HG02852 (cell line): ENCODE measurements at regions not wholly inside any gene's neighbourhood (a gene's known extent, or its start where the extent isn't known, plus 50 kb on each side); places are given as distances from the start of the nearest gene placed in this dataset.
"Not testable (repeated sequence)": the region's sequence is repeated elsewhere in the genome, so short reads cannot be mapped to it uniquely, and the experiment has no call there.

Source experiments
- ATAC-seq: cut with Tn5 transposase; IDR thresholded peaks from one replicate; pipeline ENCODE4 v1.9.1; 2021; ENCODE audit warnings: mild to moderate bottlenecking, moderate library complexity; ENCODE audit not compliant: unreplicated experiment

DNA sequence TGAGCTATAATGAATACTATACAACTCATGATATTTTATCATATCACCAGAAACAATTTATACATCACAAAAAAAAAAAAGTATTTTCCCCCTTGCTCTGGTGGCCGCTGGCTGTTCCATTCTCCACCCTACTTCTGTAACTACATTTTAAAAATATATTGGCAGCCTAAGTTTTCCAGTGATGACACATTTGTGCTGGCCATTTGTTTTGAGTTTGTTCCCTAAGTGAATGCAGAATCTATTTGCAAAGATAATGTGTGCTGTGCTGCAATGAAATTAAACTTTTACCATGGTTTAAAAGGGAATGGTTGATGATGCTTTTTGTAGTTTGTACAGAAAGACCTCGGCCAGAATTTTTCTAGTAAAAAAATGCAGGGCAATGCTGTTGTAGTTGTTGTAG lies 1092.8 kb downstream of the TMTC2 start:
- ATAC-seq = no peak

DNA sequence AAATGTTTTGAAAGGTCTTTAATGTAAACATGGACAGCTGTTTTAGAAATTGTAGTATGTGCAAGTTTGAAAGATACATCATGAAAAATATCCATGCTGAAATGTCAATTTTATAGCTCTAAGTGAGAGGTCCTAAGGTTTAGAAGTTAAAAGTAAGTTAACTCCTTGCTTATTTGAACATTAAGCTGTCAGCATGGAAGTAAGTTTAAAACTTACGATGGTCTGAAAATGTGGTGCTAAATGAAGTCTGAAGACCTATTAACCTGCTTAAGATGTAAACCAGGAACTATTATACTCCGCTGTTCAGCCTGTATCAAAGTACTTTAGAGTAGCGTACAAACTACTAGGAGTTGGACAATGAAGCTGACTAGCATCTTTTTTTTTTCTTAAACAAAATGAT lies 1082.4 kb downstream of the TMTC2 start:
- no peak for ATAC-seq

DNA sequence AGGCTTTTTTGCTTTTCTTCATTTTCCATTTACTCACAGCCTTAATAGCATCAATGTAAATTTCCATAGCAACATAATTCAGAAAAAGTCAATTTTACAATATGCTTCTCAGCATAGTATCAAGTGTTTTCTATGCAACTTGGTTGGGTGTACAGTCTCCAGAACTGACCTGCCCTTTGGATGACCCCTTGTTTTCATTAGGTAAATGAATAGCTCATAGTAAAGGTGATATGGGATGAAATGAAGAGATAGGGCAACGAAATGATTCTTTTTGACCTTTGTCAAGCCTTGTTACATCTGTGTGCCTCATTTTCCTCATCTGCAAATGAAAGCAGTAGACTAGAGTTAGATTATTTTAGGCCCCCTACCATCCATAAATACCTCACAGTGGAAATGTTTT lies 1081.0 kb downstream of the TMTC2 start:
- no peak for ATAC-seq

DNA sequence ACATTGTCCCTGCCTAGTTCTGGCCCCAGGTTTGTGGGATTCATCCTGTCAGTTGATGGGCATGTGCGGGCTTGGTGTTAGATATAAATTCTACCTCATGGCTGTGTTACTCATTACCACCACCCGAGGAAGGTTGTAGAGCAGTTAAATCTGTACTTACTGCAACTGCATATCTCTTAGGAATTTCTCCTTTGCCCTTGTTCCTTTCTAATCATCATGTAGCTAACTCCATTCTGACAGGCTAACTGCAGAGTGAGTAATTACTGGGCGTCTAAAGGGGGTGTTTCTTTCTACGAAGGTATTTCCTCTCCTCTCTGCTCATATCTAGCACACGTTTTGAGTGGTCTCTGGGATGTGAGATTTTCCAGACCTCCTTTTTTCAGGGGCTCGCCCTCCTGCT lies 1076.7 kb downstream of the TMTC2 start:
- no peak for ATAC-seq

DNA sequence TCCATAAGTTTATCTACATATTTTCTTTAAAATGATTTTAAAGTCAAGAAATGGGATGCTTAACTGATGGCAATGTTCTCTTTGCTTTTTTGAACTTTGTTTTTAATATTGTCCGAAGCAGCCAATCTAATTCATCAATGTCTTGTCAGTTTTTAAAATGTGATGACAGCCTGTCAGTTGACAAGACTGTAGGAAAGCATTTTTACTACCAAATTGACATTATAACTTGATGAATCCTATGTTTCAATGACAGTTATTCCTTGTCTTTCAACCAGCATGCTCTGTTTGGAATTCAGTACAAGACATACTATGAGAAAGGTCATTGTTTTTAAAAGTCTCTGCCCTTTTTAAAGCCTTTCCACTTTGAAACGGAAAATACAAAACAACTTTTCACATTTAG lies 1073.2 kb downstream of the TMTC2 start:
- no peak for ATAC-seq

DNA sequence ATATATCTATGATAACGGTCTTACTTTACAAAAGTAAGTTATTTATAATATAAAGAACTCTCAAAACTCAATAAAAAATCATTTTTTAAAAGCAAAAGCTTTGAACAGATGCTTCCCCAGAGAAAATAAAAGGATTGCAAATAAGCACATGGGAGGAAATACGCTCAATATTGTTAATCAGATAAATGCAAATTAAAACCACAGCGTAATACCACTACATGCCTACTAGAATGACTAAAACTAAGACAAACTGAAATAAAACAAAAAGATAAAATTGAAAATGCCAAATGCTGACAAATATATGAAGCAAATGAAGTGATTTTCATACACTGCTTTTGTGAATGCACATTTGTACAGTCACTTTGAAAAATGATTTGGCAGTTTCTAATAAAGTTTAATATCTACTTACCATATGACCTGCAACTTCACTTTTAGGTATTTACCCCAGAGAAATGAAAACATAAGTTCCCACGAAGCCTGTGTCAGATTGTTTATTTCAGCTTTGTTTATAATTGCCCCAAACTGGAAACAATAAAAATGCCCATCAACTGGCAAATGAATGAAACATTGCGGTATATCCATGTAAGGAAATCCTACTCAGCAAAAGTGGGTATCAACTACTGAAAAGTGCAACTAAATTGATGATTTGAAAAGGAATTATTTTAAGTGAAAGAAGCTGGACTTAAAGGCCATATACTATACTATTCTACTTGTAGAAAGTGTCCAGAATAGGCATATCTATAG lies 1072.4 kb downstream of the TMTC2 start:
- no peak for ATAC-seq

DNA sequence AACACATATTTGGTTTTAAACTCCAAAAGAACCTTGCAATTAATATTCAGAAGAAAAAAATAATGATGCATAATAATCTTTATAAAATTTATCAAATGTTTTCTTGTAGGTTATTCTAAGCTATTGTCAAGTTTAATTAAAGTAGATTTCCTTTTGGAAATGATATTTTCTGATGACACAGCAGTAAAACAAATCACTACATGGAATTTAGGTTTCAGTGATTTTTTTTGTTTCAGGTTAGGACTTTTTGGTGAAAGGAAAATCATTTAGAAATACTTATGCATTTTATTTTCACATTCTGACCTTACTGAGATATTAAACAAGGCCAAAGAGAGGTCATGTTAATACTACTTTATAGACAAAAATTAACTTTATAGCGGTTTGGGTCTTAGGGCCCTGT lies 1067.2 kb downstream of the TMTC2 start:
- no peak for ATAC-seq

DNA sequence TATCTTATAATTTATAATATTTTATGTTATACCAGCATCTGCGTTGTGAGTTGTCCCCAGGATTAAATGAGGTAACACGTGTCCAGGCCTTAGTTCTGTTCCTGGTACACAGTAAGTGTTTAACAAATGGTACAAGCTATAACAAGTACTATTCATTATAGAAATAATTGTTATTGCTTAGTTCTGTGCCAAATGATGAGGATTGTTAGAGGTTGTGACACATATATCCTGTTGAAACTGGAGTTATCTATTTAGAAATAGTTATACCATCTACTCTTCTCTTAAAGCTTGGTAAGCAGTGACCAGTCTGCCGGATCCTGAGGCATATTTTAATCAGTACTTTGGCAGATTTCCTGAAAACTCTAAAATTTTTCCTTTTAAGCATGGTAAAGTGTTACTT lies 1066.5 kb downstream of the TMTC2 start:
- ATAC-seq = no peak

DNA sequence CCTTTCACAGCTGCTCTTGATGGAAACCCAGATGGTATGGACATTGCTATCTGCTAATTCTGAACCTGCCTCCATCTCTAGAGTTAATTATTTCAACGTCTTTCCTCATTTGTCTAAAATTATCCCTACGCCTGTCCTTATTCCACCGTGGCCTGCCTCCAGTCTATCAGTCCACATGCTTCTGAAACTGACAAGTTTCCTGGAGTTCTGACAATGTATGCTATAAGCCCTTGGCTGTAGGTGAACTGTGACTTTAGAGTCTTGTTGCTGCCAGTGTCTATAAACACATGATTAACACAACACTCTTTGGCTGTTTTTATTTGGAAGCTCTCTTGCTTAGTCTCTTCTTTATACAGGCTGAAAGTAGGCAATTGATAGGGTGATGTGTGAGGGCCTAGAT lies 1052.9 kb downstream of the TMTC2 start:
- ATAC-seq = no peak

DNA sequence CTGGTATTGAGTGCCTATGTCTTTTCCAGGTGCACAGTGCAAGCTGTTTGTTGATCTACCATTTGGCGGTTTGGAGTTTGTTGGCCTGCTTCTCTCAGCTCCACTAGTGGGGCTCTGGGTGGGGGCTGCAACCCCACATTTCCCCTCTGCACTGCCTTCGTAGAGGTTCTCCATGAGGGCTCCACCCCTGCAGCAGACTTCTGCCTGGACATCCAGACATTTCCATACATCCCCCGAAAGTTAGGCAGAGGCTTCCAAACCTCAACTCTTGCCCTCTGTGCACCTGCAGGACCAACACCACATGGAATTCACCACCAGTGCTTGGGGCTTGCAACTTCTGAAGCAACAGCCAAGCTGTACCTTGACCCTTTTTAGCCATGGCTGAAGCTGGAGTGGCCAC lies 1024.1 kb downstream of the TMTC2 start:
- ATAC-seq = no peak

DNA sequence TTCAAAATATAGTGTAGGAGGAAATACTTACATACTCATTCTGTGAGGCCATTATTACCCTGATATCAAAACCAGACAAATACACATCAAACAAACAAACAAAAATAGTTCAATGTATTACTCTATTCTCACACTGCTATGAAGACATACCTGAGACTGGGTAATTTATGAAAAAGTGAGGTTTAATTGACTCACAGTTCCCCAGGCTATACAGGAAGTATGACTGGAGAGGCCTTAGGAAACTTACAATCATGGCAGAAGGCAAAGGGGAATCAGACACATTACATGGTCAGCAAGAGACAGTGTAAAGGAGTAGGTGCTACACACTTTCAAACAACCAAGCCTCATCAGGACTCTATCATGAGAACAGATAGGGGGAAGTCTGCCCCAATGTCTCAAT lies 1023.2 kb downstream of the TMTC2 start:
- ATAC-seq = no peak

DNA sequence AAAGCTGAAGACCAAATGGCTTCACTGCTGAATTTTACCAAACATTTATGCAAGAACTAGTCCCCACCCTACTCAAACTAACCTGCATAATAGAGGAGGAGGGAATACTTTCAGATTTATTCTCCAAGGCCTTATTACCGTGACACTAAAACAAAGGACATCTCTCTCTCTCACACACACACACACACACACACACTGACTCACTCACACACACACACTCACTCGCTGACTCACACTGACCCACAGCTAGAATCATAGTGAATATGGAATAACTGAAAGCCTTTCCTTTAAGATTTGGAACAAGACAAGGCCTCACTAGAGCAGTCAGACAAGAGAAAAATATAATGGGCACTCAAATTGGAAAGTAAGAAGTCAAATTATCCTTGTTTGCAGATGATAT lies 1014.1 kb downstream of the TMTC2 start:
- no peak for ATAC-seq

DNA sequence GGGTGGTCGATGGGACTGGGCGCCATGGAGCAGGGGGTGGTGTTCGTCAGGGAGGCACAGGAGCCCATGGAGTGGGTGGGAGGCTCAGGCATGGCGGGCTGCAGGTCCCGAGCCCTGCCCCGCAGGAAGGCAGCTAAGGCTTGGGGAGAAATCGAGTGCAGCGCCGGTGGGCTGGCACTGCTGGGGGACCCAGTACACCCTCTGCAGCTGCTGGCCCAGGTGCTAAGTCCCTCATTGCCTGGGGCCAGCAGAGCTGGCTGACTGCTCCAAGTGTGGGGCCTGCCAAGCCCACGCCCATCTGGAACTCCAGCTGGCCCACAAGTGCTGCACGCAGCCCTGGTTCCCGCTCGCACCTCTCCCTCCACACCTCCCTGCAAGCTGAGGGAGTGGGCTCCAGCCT lies 1009.6 kb downstream of the TMTC2 start:
- not testable (repeated sequence) for ATAC-seq

DNA sequence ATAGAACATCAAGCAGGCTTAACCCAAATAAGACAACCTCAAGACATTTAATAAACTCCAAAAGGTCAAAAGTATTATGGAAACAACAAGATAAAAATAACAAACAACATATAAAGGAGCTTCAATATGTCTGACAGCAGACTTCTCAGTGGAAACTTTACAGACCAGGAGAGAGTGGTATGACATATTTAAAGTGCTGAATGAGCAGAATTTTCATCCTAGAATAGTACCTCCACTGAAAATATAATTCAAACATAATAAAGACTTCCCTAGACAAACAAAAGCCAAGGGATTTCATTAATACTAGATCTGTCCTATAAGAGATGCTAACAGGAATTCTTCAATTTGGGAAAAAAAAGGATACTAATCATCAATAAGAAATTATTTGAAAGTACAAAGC lies 1005.0 kb downstream of the TMTC2 start:
- ATAC-seq = no peak

DNA sequence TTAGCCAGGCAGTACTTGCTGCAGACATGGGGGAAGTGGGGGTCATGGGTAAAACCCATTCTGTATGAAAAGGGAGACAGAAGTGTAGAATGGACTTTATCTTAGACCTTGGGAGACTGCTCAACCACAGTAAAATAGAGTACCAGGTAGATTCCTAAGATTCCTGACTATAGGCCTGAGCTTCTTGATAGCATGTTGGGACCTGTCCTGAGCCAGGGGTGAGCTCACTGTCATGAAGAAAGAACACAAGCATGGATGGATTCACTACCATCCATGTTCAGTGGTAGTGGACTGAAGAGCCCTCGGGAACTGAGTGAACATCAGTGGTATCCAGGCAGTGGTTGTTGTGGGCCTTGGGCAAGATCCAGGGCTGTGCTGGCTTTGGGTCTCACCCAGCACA lies 1003.8 kb downstream of the TMTC2 start:
- no peak for ATAC-seq

DNA sequence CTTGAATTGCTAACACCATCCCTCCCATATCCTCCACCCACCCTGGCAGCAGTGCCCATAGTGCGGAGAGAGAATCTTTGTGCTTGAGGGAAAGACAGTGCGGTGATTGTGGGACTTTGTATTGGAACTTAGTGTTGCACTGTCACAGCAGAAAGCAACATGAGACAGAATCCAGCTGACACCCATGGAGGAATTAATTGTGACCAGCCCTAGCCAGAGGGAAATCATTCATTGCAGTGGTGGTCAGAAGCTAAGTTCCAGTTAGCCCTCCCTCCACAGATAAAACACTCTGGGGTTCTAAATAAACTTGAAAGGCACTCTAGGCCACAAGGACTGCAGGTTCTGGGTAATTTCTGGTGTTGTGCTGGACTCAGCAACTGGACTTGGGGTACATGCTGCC lies 1002.6 kb downstream of the TMTC2 start:
- ATAC-seq = no peak

DNA sequence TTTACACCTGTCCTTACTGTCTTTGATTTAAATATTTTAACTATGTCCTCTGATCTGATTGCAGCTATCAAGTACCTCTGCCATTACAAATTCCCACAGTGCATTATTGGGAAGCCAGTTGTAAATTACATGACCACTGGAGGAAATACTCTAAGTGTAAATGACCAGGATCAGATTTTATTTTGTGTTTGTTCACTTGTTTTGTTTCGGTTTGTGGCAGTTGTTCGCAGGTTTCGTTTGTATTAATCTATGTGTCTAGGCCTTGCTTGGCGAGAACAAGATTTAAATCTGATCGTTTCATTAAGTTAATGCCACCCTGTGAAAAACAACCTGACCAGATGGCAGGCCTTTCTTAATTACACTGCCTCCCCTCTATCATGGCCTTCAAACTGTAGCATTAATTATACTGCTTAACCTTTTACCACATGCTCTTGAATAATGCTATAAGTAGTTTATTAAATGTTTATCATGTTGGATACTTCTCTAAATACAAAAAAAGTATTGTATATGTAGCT lies 990.1 kb downstream of the TMTC2 start:
- ATAC-seq = no peak

DNA sequence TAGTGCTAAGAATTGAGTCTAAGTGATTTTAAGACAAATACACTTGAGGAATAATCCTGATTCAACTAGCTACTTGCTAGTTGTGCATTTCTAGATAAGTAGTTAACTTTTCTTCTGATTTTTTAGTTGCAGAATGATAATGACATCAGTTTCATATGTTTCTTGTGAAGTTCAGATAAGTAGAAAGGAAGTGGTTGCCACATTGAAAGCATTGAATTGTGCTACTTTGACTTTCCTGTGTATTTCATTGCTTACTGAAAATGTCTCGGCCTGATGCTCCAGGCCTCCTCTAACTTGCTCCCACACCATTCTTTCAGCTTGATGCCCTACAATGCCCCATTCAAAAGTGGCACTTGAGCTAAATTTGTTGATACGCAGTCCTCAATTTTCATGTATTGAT lies 980.0 kb downstream of the TMTC2 start:
- no peak for ATAC-seq

DNA sequence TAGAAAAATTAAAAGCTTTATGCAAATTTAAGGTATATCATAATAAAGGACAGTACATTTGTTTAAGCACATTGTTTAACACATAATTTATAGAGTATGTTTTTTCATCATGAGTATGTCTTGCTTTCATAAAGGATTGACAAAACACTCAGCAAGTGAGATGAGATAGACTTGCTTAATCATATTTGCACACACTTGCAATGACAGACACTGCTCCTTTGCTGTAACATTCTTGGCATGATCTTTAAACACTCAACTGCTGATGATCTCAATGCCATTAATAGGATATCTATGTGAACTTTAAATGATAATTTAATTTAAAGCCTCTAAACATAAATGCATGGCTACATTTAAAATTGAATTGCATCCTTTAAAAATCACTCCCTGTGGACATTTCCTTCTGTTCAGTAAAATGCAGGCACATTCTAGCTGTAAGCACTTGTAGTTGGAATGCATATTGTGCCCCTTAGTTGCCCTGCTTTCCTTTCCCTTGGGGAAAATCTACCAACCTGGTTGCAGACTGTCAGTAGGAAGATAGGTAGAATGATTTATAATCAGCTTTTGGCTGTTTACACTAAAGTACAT lies 979.0 kb downstream of the TMTC2 start:
- ATAC-seq = no peak

DNA sequence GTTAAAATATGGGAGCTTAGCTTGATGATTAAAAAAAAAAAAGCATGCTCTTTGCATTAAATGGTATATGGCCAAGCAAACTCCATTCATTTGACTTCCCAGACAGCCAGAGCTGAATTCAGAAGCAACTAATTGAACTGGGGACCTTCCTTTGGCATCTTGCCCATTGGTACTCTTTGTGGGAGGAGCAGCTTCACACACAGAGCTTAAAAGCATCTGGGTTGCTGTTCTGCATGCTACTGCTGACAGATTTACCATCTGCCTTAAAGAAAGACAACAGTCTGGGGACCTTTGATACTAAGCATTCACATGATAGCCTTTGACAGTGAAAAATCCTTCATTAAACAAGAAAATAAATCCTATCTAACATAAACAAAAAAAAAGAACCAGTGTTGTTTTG lies 977.9 kb downstream of the TMTC2 start:
- ATAC-seq = no peak

DNA sequence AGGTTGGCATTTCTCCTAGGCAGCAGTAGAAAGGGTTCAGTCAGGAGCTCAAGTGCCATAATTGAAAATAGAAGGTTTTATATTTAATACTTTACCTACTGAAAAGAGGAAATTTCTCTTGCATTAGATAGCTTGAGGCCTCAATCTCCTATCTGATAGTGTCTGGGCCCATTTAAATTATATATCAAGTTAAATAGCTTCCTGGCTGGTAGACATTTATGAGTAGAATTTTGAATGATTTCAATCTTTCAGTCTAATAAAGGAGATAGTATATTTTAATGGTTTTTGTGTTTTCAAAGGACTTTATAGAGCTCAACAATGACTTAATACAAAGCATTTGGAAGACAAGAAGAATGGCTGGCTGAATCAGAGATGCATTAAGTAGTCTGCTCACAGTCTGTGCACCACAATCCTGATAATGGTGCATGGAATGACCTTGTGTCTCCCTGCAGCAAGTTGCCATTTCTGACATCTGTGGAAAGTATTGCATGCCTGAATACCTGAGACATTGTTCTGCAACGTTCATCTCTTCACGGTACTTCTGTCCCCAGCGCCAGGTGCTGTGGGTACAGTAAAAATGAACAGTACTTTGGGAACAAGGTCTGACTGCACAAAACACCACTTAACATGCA lies 974.1 kb downstream of the TMTC2 start:
- no peak for ATAC-seq

DNA sequence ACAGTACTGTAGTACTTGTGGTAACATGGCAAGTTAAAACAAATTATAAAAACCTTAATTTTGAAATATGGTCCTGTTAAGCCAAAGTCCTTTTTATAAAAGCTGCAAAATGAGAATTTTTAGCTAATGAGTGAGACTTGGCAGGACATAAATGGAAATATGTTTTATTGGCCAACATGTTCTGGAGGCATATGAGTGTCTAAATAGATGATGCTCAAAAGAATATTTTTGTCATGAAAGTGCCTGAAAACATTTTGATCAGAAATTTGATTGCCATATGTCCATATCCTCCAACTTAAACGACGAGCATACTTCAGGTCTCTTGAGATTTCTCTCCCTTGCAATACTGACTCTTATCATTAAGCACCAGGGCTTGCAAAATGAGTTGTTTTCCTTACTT lies 972.6 kb downstream of the TMTC2 start:
- no peak for ATAC-seq
